Stomach (tissue), 8 donors: ENCODE measurements at regions not wholly inside any gene's neighbourhood (a gene's known extent, or its start where the extent isn't known, plus 50 kb on each side); places are given as distances from the start of the nearest gene placed in this dataset.

Source experiments
- DNase-seq, 2 donors: peaks; one replicate each; pipeline versions ENCODE4 v3.0.0 to v3.0.0-alpha.2; 2013 to 2019
- H3K27ac ChIP-seq, 5 donors: fragments of 200-600 bp in 4 of 5; sonication (generic) in 4 of 5; one replicate each; pipeline ENCODE4 v1.5.1; 2013 to 2019; ENCODE audit warnings: mild to moderate bottlenecking in 1 of 5, moderate library complexity in 1 of 5
- H3K27me3 ChIP-seq, 3 donors: fragments of 200-600 bp; sonication (generic); one replicate each; pipeline ENCODE4 v1.5.1; 2017 to 2019; ENCODE audit warnings: mixed run types in 1 of 3
- H3K36me3 ChIP-seq, 4 donors: fragments of 200-600 bp; sonication (generic); 1 replicate in 3 of 4; 2 replicates in 1 of 4; pipeline ENCODE4 v1.5.1; 2016 to 2019
- H3K4me1 ChIP-seq, 4 donors: fragments of 200-600 bp; sonication (generic); one replicate each; pipeline ENCODE4 v1.5.1; 2016 to 2019
- H3K4me3 ChIP-seq, 4 donors: fragments of 200-600 bp; sonication (generic) in 3 of 4; one replicate each; pipeline ENCODE4 v1.5.1; 2016 to 2019; ENCODE audit warnings: mild to moderate bottlenecking in 1 of 4
- H3K9me3 ChIP-seq, 4 donors: fragments of 200-600 bp; sonication (generic); one replicate each; pipeline ENCODE4 v1.5.1; 2016 to 2019
- CTCF ChIP-seq, 7 experiments: fragments of 450-650 bp in 4 of 7; fragments of 200-600 bp in 3 of 7; sonication (generic) in 3 of 7; IDR thresholded peaks; one replicate each; pipeline ENCODE4 v1.5.1; 2016 to 2019; ENCODE audit warnings: antibody characterized with exemption in 7 of 7, control low read depth in 2 of 7, mild to moderate bottlenecking in 1 of 7
- EP300 ChIP-seq: sonication (generic); formaldehyde crosslinking; IDR thresholded peaks from one replicate; pipeline ENCODE4 v1.6.1; 2017; ENCODE audit warnings: antibody characterized with exemption
- POLR2A ChIP-seq, 4 donors: fragments of 450-650 bp; IDR thresholded peaks; one replicate each; pipeline ENCODE4 v1.6.1; 2016; ENCODE audit warnings: antibody characterized with exemption in 4 of 4, control low read depth in 2 of 4, mild to moderate bottlenecking in 1 of 4, moderate library complexity in 1 of 4
- POLR2AphosphoS5 ChIP-seq, 3 donors: sonication (generic); formaldehyde crosslinking; IDR thresholded peaks; one replicate each; pipeline ENCODE4 v1.6.1; 2016; ENCODE audit warnings: antibody characterized with exemption in 3 of 3
- WGBS, 5 donors: extraction: QIAGEN DNeasy Blood & Tissue Kit in 3 of 5; methylation state at CpG; one replicate each; pipeline versions ENCODE4 v1.1.5 to v1.1.7; 2013 to 2018; 5-methylcytosine and 5-hydroxymethylcytosine counted together
- intact Hi-C: fragments of 100-400 bp; cut with DNase I; formaldehyde crosslinking; loops from one replicate; pipeline ENCODE4 v1.15.1; 2023; ENCODE audit warnings: low total_unique reads
- donor health status: healthy with polysubstance abuse.
- donor health status: Bipolar disorder and iron deficiency.
- donor health status: healthy.

- no peaks in the 10 kb centered on the region for H3K4me1 ChIP-seq
- TF ChIP-seq CTCF (IDR thresholded peaks at IDR 0.05) (no peak), EP300 (no peak), POLR2A (IDR thresholded peaks at IDR 0.05) (no peak), POLR2AphosphoS5 (IDR thresholded peaks at IDR 0.05) (no peak)
- 87 to 96% (median 92%) methylated on average over 1 of the region's 1 CpG for WGBS, 5 donors
- H3K36me3 ChIP-seq = no peaks in the 10 kb centered on the region
- H3K9me3 ChIP-seq = no peaks in the 10 kb centered on the region
- H3K4me3 ChIP-seq = no peak overlapping the region
- no peaks in the 10 kb centered on the region for H3K27me3 ChIP-seq
- H3K27ac ChIP-seq = no peak overlapping the region
- no peak for DNase-seq
- intact Hi-C loops = no loop called here
Measured at GRCh38 chr12:47328831-47329545, 249.2 kb upstream of the AMIGO2 start.

GRCh38 chr12:47326190-47326589 is 246.4 kb upstream of the AMIGO2 start:
- TF ChIP-seq EP300 = no peak
- no peak for TF ChIP-seq POLR2AphosphoS5 (IDR thresholded peaks at IDR 0.05)
- no peak for TF ChIP-seq POLR2A (IDR thresholded peaks at IDR 0.05)
- no peak for TF ChIP-seq CTCF (IDR thresholded peaks at IDR 0.05)

GRCh38 chr12:47323802-47324201 is 244.0 kb upstream of the AMIGO2 start:
- Histone ChIP-seq H3K4me3 (no peak overlapping the region), H3K9me3 (no peaks in the 10 kb centered on the region), H3K36me3 (no peaks in the 10 kb centered on the region), H3K27me3 (no peaks in the 10 kb centered on the region), H3K27ac (no peak overlapping the region), H3K4me1 (no peaks in the 10 kb centered on the region)
- TF ChIP-seq EP300 = no peak
- TF ChIP-seq POLR2AphosphoS5 (IDR thresholded peaks at IDR 0.05) = no peak
- no peak for TF ChIP-seq CTCF (IDR thresholded peaks at IDR 0.05)
- TF ChIP-seq POLR2A (IDR thresholded peaks at IDR 0.05) = no peak
- intact Hi-C loops = no loop called here
- DNase-seq = no peak
- 63 to 85% (median 82%) methylated on average over 2 of the region's 2 CpGs for WGBS, 5 donors

More at GRCh38 chr12:47326190-47326589, 246.4 kb upstream of the AMIGO2 start:
- no peaks in the 10 kb centered on the region for H3K27me3 ChIP-seq
- WGBS, 5 donors = 89 to 96% (median 92%) methylated on average over 5 of the region's 5 CpGs
- no peaks in the 10 kb centered on the region for H3K9me3 ChIP-seq
- no peaks in the 10 kb centered on the region for H3K36me3 ChIP-seq
- H3K4me3 ChIP-seq = no peak overlapping the region
- no peak overlapping the region for H3K27ac ChIP-seq
- intact Hi-C loops = no loop called here
- no peak for DNase-seq
- H3K4me1 ChIP-seq = no peaks in the 10 kb centered on the region

GRCh38 chr12:47321436-47321835 is 241.7 kb upstream of the AMIGO2 start:
- WGBS, 5 donors = 0 to 100% (median 65%) methylated on average over 2 of the region's 2 CpGs

More at GRCh38 chr12:47321436-47321835, 241.7 kb upstream of the AMIGO2 start:
- Histone ChIP-seq H3K9me3 (no peaks in the 10 kb centered on the region), H3K36me3 (no peaks in the 10 kb centered on the region), H3K4me1 (peaks cover 0 to 9% (median 5%) of the 10 kb centered on the region in 4 donors), H3K27ac (no peak overlapping the region), H3K27me3 (no peaks in the 10 kb centered on the region), H3K4me3 (no peak overlapping the region)
- no peak for DNase-seq
- TF ChIP-seq POLR2A (IDR thresholded peaks at IDR 0.05) (no peak), POLR2AphosphoS5 (IDR thresholded peaks at IDR 0.05) (no peak), CTCF (IDR thresholded peaks at IDR 0.05) (no peak), EP300 (no peak)
- intact Hi-C loops = no loop called here
